H1 (cell line): ENCODE measurements at regions not wholly inside any gene's neighbourhood (a gene's known extent, or its start where the extent isn't known, plus 50 kb on each side); places are given as distances from the start of the nearest gene placed in this dataset.

Source experiments
- CTCF ChIA-PET: fragments of 300-600 bp; sonication (Branson Sonifier 250); formaldehyde crosslinking; loops from one replicate; lab custom pipeline; 2021; ENCODE audit not compliant: partially characterized antibody; lab: Charles Lee
- POLR2A ChIA-PET: fragments of 300-600 bp; sonication (Branson Sonifier 250); formaldehyde crosslinking; loops from one replicate; lab custom pipeline; 2021; ENCODE audit warnings: inconsistent platforms; ENCODE audit not compliant: partially characterized antibody; lab: Charles Lee
- DNase-seq, 2 experiments: peaks; one replicate each; pipeline versions ENCODE4 v3.0.0 to v3.0.0-alpha.2; 2010 to 2022; ENCODE audit warnings: low spot score in 2 of 2, low read depth in 1 of 2, mixed read lengths in 1 of 2
- FAIRE-seq: peaks from 2 replicates; lab custom pipeline; 2011; peaks lifted over from hg19 to GRCh38; lab: Jason Lieb, UNC
- H2AFZ ChIP-seq: 2 replicates; pipeline ENCODE4 v1.8.1; 2012; ENCODE audit warnings: low read length, inconsistent platforms
- H2AK5ac ChIP-seq: 2 replicates; pipeline ENCODE4 v1.6.1; 2013; ENCODE audit warnings: low read depth, low read length
- H2BK120ac ChIP-seq: replicated peaks from 2 replicates; pipeline ENCODE3; 2013; ENCODE audit warnings: low read depth, low read length, inconsistent platforms
- H2BK12ac ChIP-seq: 2 replicates; pipeline ENCODE4 v1.6.1; 2013; ENCODE audit warnings: low read depth, low read length
- H2BK15ac ChIP-seq: 2 replicates; pipeline ENCODE4 v1.6.1; 2013; ENCODE audit warnings: low read length
- H2BK20ac ChIP-seq: 2 replicates; pipeline ENCODE4 v1.6.1; 2013; ENCODE audit warnings: low read length
- H2BK5ac ChIP-seq: 2 replicates; pipeline ENCODE4 v1.6.1; 2013; ENCODE audit warnings: low read depth, low read length
- H3K14ac ChIP-seq: 2 replicates; pipeline ENCODE4 v1.6.1; 2013; ENCODE audit warnings: inconsistent platforms; ENCODE audit not compliant: insufficient read length
- H3K18ac ChIP-seq: 2 replicates; pipeline ENCODE4 v1.6.1; 2013; ENCODE audit warnings: low read length; ENCODE audit errors: extremely low read depth
- H3K23ac ChIP-seq: 2 replicates; pipeline ENCODE4 v1.6.1; 2013; ENCODE audit warnings: inconsistent platforms; ENCODE audit not compliant: insufficient read length
- H3K23me2 ChIP-seq: 2 replicates; pipeline ENCODE4 v1.6.1; 2013; ENCODE audit warnings: low read depth, low read length
- H3K27ac ChIP-seq: 2 replicates; pipeline ENCODE4 v1.6.1; 2011; ENCODE audit warnings: low read depth, low read length, inconsistent platforms
- H3K27me3 ChIP-seq, 4 experiments: replicated peaks in 1 of 4; 1 replicate in 1 of 4; 2 replicates in 3 of 4; pipeline versions ENCODE4 v1.6.1 to v1.8.1; 2011 to 2013; ENCODE audit warnings: low read length in 3 of 4, mild to moderate bottlenecking in 3 of 4, inconsistent platforms in 2 of 4, mixed read lengths in 2 of 4, moderate library complexity in 1 of 4; ENCODE audit not compliant: control insufficient read depth in 3 of 4, insufficient read depth in 3 of 4; ENCODE audit errors: extremely low read depth in 1 of 4
- H3K36me3 ChIP-seq, 4 experiments: 2 replicates each; pipeline versions ENCODE4 v1.6.1 to v1.8.1; 2011 to 2013; ENCODE audit warnings: mild to moderate bottlenecking in 4 of 4, low read length in 3 of 4, moderate library complexity in 2 of 4, control low read depth in 1 of 4, inconsistent platforms in 1 of 4; ENCODE audit not compliant: insufficient read depth in 4 of 4, control insufficient read depth in 2 of 4
- H3K4ac ChIP-seq: replicated peaks from 2 replicates; pipeline ENCODE3; 2013; ENCODE audit warnings: low read length, low read depth, mixed read lengths, inconsistent platforms; ENCODE audit not compliant: insufficient read length
- H3K4me1 ChIP-seq, 4 experiments: replicated peaks in 1 of 4; 1 replicate in 1 of 4; 2 replicates in 3 of 4; pipeline versions ENCODE4 v1.6.1 to v1.8.1; 2011 to 2013; ENCODE audit warnings: low read length in 3 of 4, inconsistent platforms in 2 of 4, mixed read lengths in 1 of 4; ENCODE audit not compliant: insufficient read depth in 4 of 4, control insufficient read depth in 3 of 4
- H3K4me2 ChIP-seq, 2 experiments: 2 replicates each; pipeline versions ENCODE4 v1.6.1 to v1.8.1; 2011 to 2013; ENCODE audit warnings: low read depth in 2 of 2, low read length in 2 of 2, control low read depth in 1 of 2, inconsistent platforms in 1 of 2, mild to moderate bottlenecking in 1 of 2; ENCODE audit not compliant: insufficient read depth in 1 of 2
- H3K4me3 ChIP-seq, 4 experiments: fragments of 200-600, 300-600 bp in 1 of 4; sonication (generic), shearing (Covaris generic), sonication (Bioruptor Twin) in 1 of 4; 2 replicates each; pipeline versions ENCODE4 v1.5.1 to v1.8.1; 2011 to 2016; ENCODE audit warnings: low read length in 4 of 4, low read depth in 3 of 4, control low read depth in 2 of 4, inconsistent platforms in 2 of 4, mild to moderate bottlenecking in 2 of 4, mixed read lengths in 1 of 4, moderate library complexity in 1 of 4; ENCODE audit not compliant: insufficient read depth in 2 of 4; ENCODE audit errors: extremely low read depth in 1 of 4
- H3K56ac ChIP-seq: replicated peaks from 2 replicates; pipeline ENCODE3; 2013; ENCODE audit warnings: low read depth, mild to moderate bottlenecking, mixed read lengths, low read length, inconsistent platforms; ENCODE audit not compliant: insufficient read length
- H3K79me1 ChIP-seq: 2 replicates; pipeline ENCODE4 v1.6.1; 2013; ENCODE audit warnings: low read depth, low read length, control low read depth
- H3K79me2 ChIP-seq, 2 experiments: 2 replicates each; pipeline versions ENCODE4 v1.6.1 to v1.8.1; 2012 to 2013; ENCODE audit warnings: low read length in 2 of 2, mild to moderate bottlenecking in 2 of 2, inconsistent platforms in 1 of 2; ENCODE audit not compliant: insufficient read depth in 2 of 2, control insufficient read depth in 1 of 2
- H3K9ac ChIP-seq, 4 experiments: replicated peaks in 1 of 4; 1 replicate in 1 of 4; 2 replicates in 3 of 4; pipeline versions ENCODE4 v1.6.1 to v1.8.1; 2011 to 2013; ENCODE audit warnings: low read depth in 3 of 4, low read length in 3 of 4, control low read depth in 2 of 4, mild to moderate bottlenecking in 2 of 4, moderate library complexity in 2 of 4, inconsistent platforms in 1 of 4; ENCODE audit errors: extremely low read depth in 1 of 4
- H3K9me3 ChIP-seq, 2 experiments: 2 replicates each; pipeline versions ENCODE4 v1.6.1 to v1.8.1; 2012 to 2013; ENCODE audit warnings: mild to moderate bottlenecking in 2 of 2, moderate library complexity in 2 of 2, control low read depth in 1 of 2, inconsistent platforms in 1 of 2, low read depth in 1 of 2, low read length in 1 of 2, mixed read lengths in 1 of 2; ENCODE audit not compliant: insufficient read depth in 2 of 2
- H4K20me1 ChIP-seq, 2 experiments: replicated peaks in 1 of 2; 2 replicates each; pipeline versions ENCODE3 to v1.8.1; 2011 to 2013; ENCODE audit warnings: inconsistent platforms in 2 of 2, low read length in 2 of 2, mild to moderate bottlenecking in 1 of 2; ENCODE audit not compliant: insufficient read depth in 2 of 2, control insufficient read depth in 1 of 2
- H4K5ac ChIP-seq: 2 replicates; pipeline ENCODE4 v1.6.1; 2013; ENCODE audit warnings: low read length, low read depth, mixed read lengths, inconsistent platforms; ENCODE audit not compliant: insufficient read length
- H4K8ac ChIP-seq: 2 replicates; pipeline ENCODE4 v1.8.0; 2013; ENCODE audit warnings: mild to moderate bottlenecking, moderate library complexity, low read length, inconsistent platforms; ENCODE audit not compliant: insufficient read depth; ENCODE audit errors: extremely low read depth
- H4K91ac ChIP-seq: replicated peaks from 2 replicates; pipeline ENCODE3; 2013; ENCODE audit warnings: low read length, mixed read lengths, inconsistent platforms; ENCODE audit not compliant: insufficient read length
- CHD1 ChIP-seq: IDR thresholded peaks from 2 replicates; pipeline ENCODE4 v1.6.1; 2012; ENCODE audit warnings: low read depth, low read length, improper control_type of control experiment
- CREB1 ChIP-seq: IDR thresholded peaks from 2 replicates; pipeline ENCODE4 v1.6.1; 2012; ENCODE audit warnings: inconsistent platforms
- CTBP2 ChIP-seq: IDR thresholded peaks from 2 replicates; pipeline ENCODE4 v1.7.0; 2011; ENCODE audit warnings: borderline replicate concordance, mild to moderate bottlenecking, moderate library complexity, mixed read lengths, low read length; ENCODE audit not compliant: insufficient read depth, insufficient read length
- GABPA ChIP-seq: IDR thresholded peaks from 2 replicates; pipeline ENCODE4 v1.6.1; 2011; ENCODE audit warnings: mild to moderate bottlenecking, low read length, moderate library complexity, borderline replicate concordance; ENCODE audit not compliant: insufficient read depth
- POU5F1 ChIP-seq: IDR thresholded peaks from 2 replicates; pipeline ENCODE4 v1.6.1; 2011; ENCODE audit warnings: low read depth, mild to moderate bottlenecking, low read length, moderate library complexity
- SAP30 ChIP-seq: fragments of 300-600 bp; sonication (generic); IDR thresholded peaks from 2 replicates; pipeline ENCODE4 v1.7.1; 2012; ENCODE audit warnings: low read length, moderate library complexity, mild to moderate bottlenecking, inconsistent platforms; ENCODE audit not compliant: insufficient read depth, insufficient replicate concordance
- SIRT6 ChIP-seq: IDR thresholded peaks from one replicate; pipeline ENCODE4 v1.7.1; 2012; ENCODE audit warnings: low read length, inconsistent platforms
- SP1 ChIP-seq: IDR thresholded peaks from 2 replicates; pipeline ENCODE4 v1.6.1; 2011; ENCODE audit warnings: low read depth, low read length
- SP4 ChIP-seq: IDR thresholded peaks from 2 replicates; pipeline ENCODE4 v1.6.1; 2012; ENCODE audit warnings: low read length, inconsistent platforms
- SRF ChIP-seq: IDR thresholded peaks from 2 replicates; pipeline ENCODE4 v1.6.1; 2011; ENCODE audit warnings: mild to moderate bottlenecking, low read depth, low read length, moderate library complexity
- TAF7 ChIP-seq: optimal IDR thresholded peaks from 2 replicates; pipeline ENCODE3; 2011; ENCODE audit warnings: low read depth, mild to moderate bottlenecking, inconsistent platforms, low read length, moderate library complexity, borderline replicate concordance
- TBP ChIP-seq: IDR thresholded peaks from 2 replicates; pipeline ENCODE4 v1.6.1; 2011; ENCODE audit warnings: low read depth, low read length, improper control_type of control experiment
- TEAD4 ChIP-seq: IDR thresholded peaks from 2 replicates; pipeline ENCODE4 v1.6.1; 2012; ENCODE audit warnings: low read depth, low read length, inconsistent platforms, mixed read lengths
- WGBS, 2 experiments: shearing (Covaris generic) in 1 of 2; methylation state at CpG; one replicate each; pipeline versions ENCODE4 v1.1.6 to v1.1.7; 2013 to 2015; ENCODE audit warnings: low lambda C conversion rate in 2 of 2, mixed read lengths in 2 of 2, inconsistent platforms in 1 of 2, low coverage in 1 of 2, missing lambda C conversion rate in 1 of 2; ENCODE audit not compliant: insufficient replicate concordance in 2 of 2, insufficient coverage in 1 of 2, insufficient read length in 1 of 2; ENCODE audit errors: extremely low coverage in 1 of 2, missing lambda C conversion rate in 1 of 2; 5-methylcytosine and 5-hydroxymethylcytosine counted together

DNA sequence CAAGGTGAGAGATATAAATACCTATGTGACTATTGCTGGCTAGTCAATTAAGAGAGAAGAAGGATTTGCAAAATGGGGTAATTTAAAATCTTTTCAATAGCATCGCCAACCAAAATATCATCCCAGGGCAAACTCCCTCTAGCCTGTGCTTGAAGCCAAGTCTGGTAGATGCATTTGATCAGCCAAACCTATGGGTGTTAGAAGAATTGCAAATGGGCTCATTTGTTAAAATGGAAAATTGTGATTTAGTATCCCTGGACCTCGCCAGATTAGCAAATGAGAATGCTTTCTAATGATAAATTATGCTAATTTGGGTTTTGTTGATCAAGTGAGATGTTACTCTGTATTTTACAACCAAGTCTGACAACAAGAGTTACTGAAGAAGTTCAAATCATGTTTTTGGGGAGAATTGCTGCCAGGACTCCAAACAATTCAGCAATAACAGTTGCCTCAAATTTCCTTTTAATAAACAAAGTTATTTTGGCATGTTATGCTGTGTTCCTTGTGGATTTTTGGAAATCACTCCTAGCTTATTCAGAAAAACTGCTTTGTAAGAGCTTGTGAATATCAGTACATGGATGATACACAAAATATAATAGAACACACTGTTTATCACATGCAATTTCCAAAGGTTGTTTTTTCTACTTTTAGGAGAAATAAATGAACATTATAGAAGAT lies 272.5 kb upstream of the PARD3B start:
- Histone ChIP-seq H4K91ac (no peak overlapping the region), H3K79me2 (no peaks in the 10 kb centered on the region), H2BK12ac (no peak overlapping the region), H4K8ac (no peak overlapping the region), H3K18ac (no peak overlapping the region), H3K9me3 (peaks cover 5 to 10% of the 10 kb centered on the region in 2 experiments; a peak in 3 of 4 replicates), H3K23ac (no peak overlapping the region), H3K14ac (no peak overlapping the region), H3K27me3 (no peaks in the 10 kb centered on the region; a peak in 1 of 7 replicates), H3K4me3 (peak overlapping the region in 1 of 4 experiments; percentile 25; a peak in 1 of 8 replicates), H2AFZ (no peak overlapping the region), H3K79me1 (no peaks in the 10 kb centered on the region), H2BK5ac (no peak overlapping the region), H2AK5ac (no peak overlapping the region), H3K56ac (no peak overlapping the region), H2BK15ac (no peak overlapping the region), H3K9ac (no peak overlapping the region; a peak in 1 of 7 replicates), H4K20me1 (no peaks in the 10 kb centered on the region), H3K36me3 (peaks cover 0 to 3% (median 0%) of the 10 kb centered on the region in 4 experiments; a peak in 2 of 8 replicates), H4K5ac (peak overlapping the region; percentile 87), H3K23me2 (no peaks in the 10 kb centered on the region), H3K27ac (peak overlapping the region; percentile 0; the same call in 1 of the 2 replicates), H3K4me2 (peak overlapping the region in 1 of 2 experiments; percentile 49; a peak in 1 of 4 replicates)
- 21% methylated on average over 2 of the region's 2 CpGs; no CpG with 5 or more reads in 1 of the 2 experiments for WGBS, 2 experiments
- no peak for FAIRE-seq
- POLR2A ChIA-PET = no interaction called here
- CTCF ChIA-PET = interaction anchor here (0.9 to 1.5 kb wide), 3 partner anchors 13 to 421 kb away, joined by 3 to 4 read pairs (median 3); no protein-coding TSS in a partner anchor
- no peak for DNase-seq
- TF ChIP-seq TAF7 (no peak), GABPA (no peak), CTBP2 (no peak), SRF (no peak), POU5F1 (no peak), TEAD4 (no peak), SIRT6 (no peak), SP1 (no peak), CREB1 (no peak), SAP30 (no peak), TBP (no peak), CHD1 (no peak), SP4 (no peak)
- TF ChIP-seq, all 59 proteins: peak for 0
- Histone ChIP-seq H2BK20ac (no peak overlapping the region), H3K4ac (no peak overlapping the region), H2BK120ac (no peak overlapping the region), H3K4me1 (peaks cover 6 to 14% (median 12%) of the 10 kb centered on the region in 4 experiments; a peak in 4 of 7 replicates)
